Endodermal cell (in vitro differentiated cells): ENCODE measurements at regions not wholly inside any gene's neighbourhood (a gene's known extent, or its start where the extent isn't known, plus 50 kb on each side); places are given as distances from the start of the nearest gene placed in this dataset.

Experiments
- DNase-seq: peaks from one replicate; pipeline ENCODE4 v3.0.0-alpha.2; 2017
- H3K27ac ChIP-seq: 2 replicates; pipeline ENCODE4 v1.5.1; 2013; ENCODE audit warnings: mild to moderate bottlenecking, low read depth, low read length, moderate library complexity
- H3K27me3 ChIP-seq: 2 replicates; pipeline ENCODE4 v1.6.1; 2013; ENCODE audit warnings: mild to moderate bottlenecking, low read length, moderate library complexity; ENCODE audit not compliant: insufficient read depth, control insufficient read depth, poor library complexity, severe bottlenecking
- H3K36me3 ChIP-seq: 2 replicates; pipeline ENCODE4 v1.7.0; 2013; ENCODE audit warnings: mild to moderate bottlenecking, low read length, moderate library complexity; ENCODE audit not compliant: control insufficient read depth, insufficient read depth
- H3K4me1 ChIP-seq: one replicate; pipeline ENCODE4 v1.7.0; 2013; ENCODE audit warnings: low read length; ENCODE audit not compliant: control insufficient read depth, insufficient read depth
- H3K4me3 ChIP-seq: 2 replicates; pipeline ENCODE4 v1.5.1; 2013; ENCODE audit warnings: mild to moderate bottlenecking, low read length, moderate library complexity
- H3K9ac ChIP-seq: 2 replicates; pipeline ENCODE4 v1.6.1; 2013; ENCODE audit warnings: mild to moderate bottlenecking, low read length, moderate library complexity; ENCODE audit not compliant: poor library complexity, severe bottlenecking; ENCODE audit errors: extremely low read depth
- H3K9me3 ChIP-seq: 2 replicates; pipeline ENCODE4 v1.6.1; 2013; ENCODE audit warnings: mild to moderate bottlenecking, low read length, moderate library complexity; ENCODE audit not compliant: control insufficient read depth
- H3K27ac Mint-ChIP-seq: 2 replicates; pipeline ENCODE4 v1.8.0; 2020; ENCODE audit warnings: mixed read lengths
- H3K27me3 Mint-ChIP-seq: 2 replicates; pipeline ENCODE4 v1.8.0; 2021; ENCODE audit warnings: mild to moderate bottlenecking, mixed read lengths; ENCODE audit not compliant: insufficient read depth
- H3K36me3 Mint-ChIP-seq: 2 replicates; pipeline ENCODE4 v1.8.0; 2020; ENCODE audit warnings: low read depth, mixed read lengths
- H3K4me1 Mint-ChIP-seq: 2 replicates; pipeline ENCODE4 v1.8.0; 2020; ENCODE audit warnings: mixed read lengths
- H3K4me3 Mint-ChIP-seq: 2 replicates; pipeline ENCODE4 v1.8.0; 2020; ENCODE audit warnings: mild to moderate bottlenecking, moderate library complexity, mixed read lengths
- H3K9me3 Mint-ChIP-seq: 2 replicates; pipeline ENCODE4 v1.8.0; 2020; ENCODE audit warnings: mild to moderate bottlenecking, mixed read lengths
- WGBS, 2 experiments: methylation state at CpG; one replicate each; pipeline versions ENCODE4 v1.1.5 to v1.1.7; 2013; ENCODE audit warnings: missing lambda C conversion rate in 2 of 2, mixed read lengths in 1 of 2; ENCODE audit not compliant: insufficient coverage in 1 of 2, insufficient read length in 1 of 2; 5-methylcytosine and 5-hydroxymethylcytosine counted together
- TF ChIP-seq, protein P1 (sequence below): fragments of 200-600 bp; sonication (generic); conservative IDR thresholded peaks from 2 replicates; pipeline ENCODE4 v1.5.0; 2021; ENCODE audit warnings: antibody characterized with exemption, mild to moderate bottlenecking

DNA sequence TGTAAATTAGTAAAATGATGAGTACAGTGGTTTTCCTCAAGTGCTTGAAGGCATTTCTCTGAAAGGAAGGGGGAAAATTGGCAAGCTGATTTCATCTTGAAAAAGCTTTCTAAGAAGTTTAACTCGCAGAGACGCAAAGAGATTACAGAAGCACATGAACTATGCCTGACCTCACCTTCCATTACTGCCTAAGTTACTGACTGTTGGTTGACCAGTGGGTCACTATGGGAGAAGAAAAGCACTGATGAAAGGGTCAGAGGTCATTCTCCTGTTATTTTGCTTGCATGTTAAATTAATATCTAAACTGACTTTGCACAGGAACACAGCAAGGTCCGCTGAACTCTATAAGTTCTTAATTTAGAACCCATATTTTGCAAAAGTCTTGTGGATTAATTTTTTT is 225.6 kb downstream of the ARL4A start:
- Histone ChIP-seq H3K4me3 (no peak overlapping the region), H3K9ac (no peak overlapping the region), H3K4me1 (no peaks in the 10 kb centered on the region), H3K27me3 (no peaks in the 10 kb centered on the region), H3K36me3 (no peaks in the 10 kb centered on the region), H3K27ac (no peak overlapping the region), H3K9me3 (no peaks in the 10 kb centered on the region)
- TF ChIP-seq, protein P1, sequence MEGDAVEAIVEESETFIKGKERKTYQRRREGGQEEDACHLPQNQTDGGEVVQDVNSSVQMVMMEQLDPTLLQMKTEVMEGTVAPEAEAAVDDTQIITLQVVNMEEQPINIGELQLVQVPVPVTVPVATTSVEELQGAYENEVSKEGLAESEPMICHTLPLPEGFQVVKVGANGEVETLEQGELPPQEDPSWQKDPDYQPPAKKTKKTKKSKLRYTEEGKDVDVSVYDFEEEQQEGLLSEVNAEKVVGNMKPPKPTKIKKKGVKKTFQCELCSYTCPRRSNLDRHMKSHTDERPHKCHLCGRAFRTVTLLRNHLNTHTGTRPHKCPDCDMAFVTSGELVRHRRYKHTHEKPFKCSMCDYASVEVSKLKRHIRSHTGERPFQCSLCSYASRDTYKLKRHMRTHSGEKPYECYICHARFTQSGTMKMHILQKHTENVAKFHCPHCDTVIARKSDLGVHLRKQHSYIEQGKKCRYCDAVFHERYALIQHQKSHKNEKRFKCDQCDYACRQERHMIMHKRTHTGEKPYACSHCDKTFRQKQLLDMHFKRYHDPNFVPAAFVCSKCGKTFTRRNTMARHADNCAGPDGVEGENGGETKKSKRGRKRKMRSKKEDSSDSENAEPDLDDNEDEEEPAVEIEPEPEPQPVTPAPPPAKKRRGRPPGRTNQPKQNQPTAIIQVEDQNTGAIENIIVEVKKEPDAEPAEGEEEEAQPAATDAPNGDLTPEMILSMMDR, result no peak
- Mint-ChIP-seq H3K36me3 (no peaks in the 10 kb centered on the region), H3K27ac (no peak overlapping the region), H3K27me3 (no peaks in the 10 kb centered on the region), H3K9me3 (peaks cover 3% of the 10 kb centered on the region), H3K4me3 (no peak overlapping the region), H3K4me1 (no peaks in the 10 kb centered on the region)
- no peak for DNase-seq
- whole genome bisulfite sequencing, 2 experiments, result 43 to 67% methylated on average over 2 to 3 of the region's 3 CpGs

GRCh38 chr7:12917801-12918200 is 230.4 kb downstream of the ARL4A start:
- Mint-ChIP-seq H3K36me3 (no peaks in the 10 kb centered on the region), H3K27me3 (no peaks in the 10 kb centered on the region), H3K4me3 (no peak overlapping the region), H3K27ac (no peak overlapping the region), H3K9me3 (peaks cover 4% of the 10 kb centered on the region), H3K4me1 (no peaks in the 10 kb centered on the region)
- WGBS, 2 experiments, result 88 to 90% methylated on average over 1 of the region's 2 CpGs
- Histone ChIP-seq H3K27ac (no peak overlapping the region), H3K36me3 (no peaks in the 10 kb centered on the region), H3K9me3 (no peaks in the 10 kb centered on the region), H3K27me3 (no peaks in the 10 kb centered on the region), H3K4me1 (no peaks in the 10 kb centered on the region), H3K9ac (no peak overlapping the region), H3K4me3 (no peak overlapping the region)
- DNase-seq, result no peak
- TF ChIP-seq, protein P1, result no peak

GRCh38 chr7:12921751-12922345 is 234.4 kb downstream of the ARL4A start:
- no peaks in the 10 kb centered on the region for H3K9me3 ChIP-seq
- no peak for DNase-seq
- peaks cover 5% of the 10 kb centered on the region for H3K4me1 ChIP-seq
- 75 to 100% methylated on average over 2 to 5 of the region's 5 CpGs for WGBS, 2 experiments
- Mint-ChIP-seq H3K27ac (no peak overlapping the region), H3K27me3 (no peaks in the 10 kb centered on the region), H3K4me3 (no peak overlapping the region), H3K9me3 (peaks cover 4% of the 10 kb centered on the region), H3K36me3 (no peaks in the 10 kb centered on the region), H3K4me1 (peaks cover 4% of the 10 kb centered on the region)
- H3K36me3 ChIP-seq, result no peaks in the 10 kb centered on the region
- H3K9ac ChIP-seq, result no peak overlapping the region
- H3K4me3 ChIP-seq, result no peak overlapping the region
- TF ChIP-seq, protein P1, result no peak
- no peaks in the 10 kb centered on the region for H3K27me3 ChIP-seq
- H3K27ac ChIP-seq, result no peak overlapping the region
